DMS 273 (cell line): ENCODE measurements at regions not wholly inside any gene's neighbourhood (a gene's known extent, or its start where the extent isn't known, plus 50 kb on each side); places are given as distances from the start of the nearest gene placed in this dataset.

Experiments used
- DNase-seq: peaks from one replicate; lab custom pipeline; 2025; ENCODE audit not compliant: unreplicated experiment; lab: John Stamatoyannopoulos, UW

GRCh38 chr12:24482882-24483604 is 465.9 kb downstream of the BCAT1 start:
- DNase-seq, result no peak

GRCh38 chr12:24482044-24482443 is 466.9 kb downstream of the BCAT1 start:
- DNase-seq, result no peak

GRCh38 chr12:24480766-24481449 is 468.0 kb downstream of the BCAT1 start:
- DNase-seq, result no peak

GRCh38 chr12:24479131-24479530 is 469.8 kb downstream of the BCAT1 start:
- no peak for DNase-seq

GRCh38 chr12:24478254-24478653 is 470.6 kb downstream of the BCAT1 start:
- no peak for DNase-seq

- DNase-seq, result no peak
Observed at GRCh38 chr12:24476310-24476709, 472.6 kb downstream of the BCAT1 start.

GRCh38 chr12:24475337-24475736 is 473.6 kb downstream of the BCAT1 start:
- no peak for DNase-seq

GRCh38 chr12:24473097-24473496 is 475.8 kb downstream of the BCAT1 start:
- DNase-seq, result no peak

- no peak for DNase-seq
Observed at GRCh38 chr12:24470050-24470449, 478.9 kb downstream of the BCAT1 start.

- DNase-seq, result no peak
Observed at GRCh38 chr12:24469089-24469488, 479.8 kb downstream of the BCAT1 start.

GRCh38 chr12:24467226-24467625 is 481.7 kb downstream of the BCAT1 start:
- DNase-seq, result no peak

- no peak for DNase-seq
Observed at GRCh38 chr12:24463375-24463774, 485.5 kb downstream of the BCAT1 start.

- DNase-seq, result no peak
Observed at GRCh38 chr12:24462946-24463345, 486.0 kb downstream of the BCAT1 start.

- no peak for DNase-seq
Observed at GRCh38 chr12:24460506-24460905, 488.4 kb downstream of the BCAT1 start.

GRCh38 chr12:24460099-24460498 is 488.8 kb downstream of the BCAT1 start:
- no peak for DNase-seq

GRCh38 chr12:24455811-24456210 is 493.1 kb downstream of the BCAT1 start:
- DNase-seq, result no peak

- no peak for DNase-seq
Observed at GRCh38 chr12:24447678-24448077, 498.2 kb upstream of the SOX5 start.

GRCh38 chr12:24446287-24446686 is 496.8 kb upstream of the SOX5 start:
- DNase-seq, result no peak

- DNase-seq, result no peak
Observed at GRCh38 chr12:24444634-24445033, 495.2 kb upstream of the SOX5 start.

GRCh38 chr12:24441458-24441857 is 492.0 kb upstream of the SOX5 start:
- no peak for DNase-seq

GRCh38 chr12:24436667-24437066 is 487.2 kb upstream of the SOX5 start:
- no peak for DNase-seq

GRCh38 chr12:24431872-24432271 is 482.4 kb upstream of the SOX5 start:
- no peak for DNase-seq

- no peak for DNase-seq
Observed at GRCh38 chr12:24427776-24428175, 478.3 kb upstream of the SOX5 start.
